Erythroblast (primary cell): ENCODE measurements at regions not wholly inside any gene's neighbourhood (a gene's known extent, or its start where the extent isn't known, plus 50 kb on each side); places are given as distances from the start of the nearest gene placed in this dataset.

Source experiments
- GATA1 ChIP-seq: IDR thresholded peaks from 2 replicates; pipeline ENCODE4 v1.6.1; 2011; ENCODE audit warnings: low read depth, mild to moderate bottlenecking, control low read depth, low read length, moderate library complexity
- POLR2A ChIP-seq: IDR thresholded peaks from 2 replicates; pipeline ENCODE4 v1.6.1; 2011; ENCODE audit warnings: mild to moderate bottlenecking, low read length

GRCh38 chr4:8762951-8763735 is 108.5 kb downstream of the HMX1 start:
- TF ChIP-seq POLR2A (no peak), GATA1 (no peak)
